ENCODE measurements at regions not wholly inside any gene's neighbourhood (a gene's known extent, or its start where the extent isn't known, plus 50 kb on each side); places are given as distances from the start of the nearest gene placed in this dataset.

GRCh38 chr7:17129218-17129617, 169.2 kb upstream of the AHR start:
- no peak for DNase-seq

- no peak for DNase-seq
Observed at GRCh38 chr7:17130281-17131059, 168.0 kb upstream of the AHR start.

DNA sequence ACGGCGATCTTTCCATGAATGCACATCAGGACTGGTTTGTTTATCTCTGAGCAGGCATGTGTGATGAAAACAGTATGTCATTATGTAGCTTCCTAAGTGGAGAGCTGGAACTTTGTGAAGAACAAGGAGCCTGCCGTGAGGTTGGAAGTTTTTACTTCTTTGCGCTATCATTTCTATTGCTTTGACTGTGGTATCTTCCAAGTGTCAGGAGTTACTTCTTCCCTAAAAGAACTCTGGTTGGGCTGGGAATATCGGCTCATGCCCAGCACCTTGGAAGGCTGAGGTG, 167.4 kb upstream of the AHR start:
- DNase-seq, result no peak

DNA sequence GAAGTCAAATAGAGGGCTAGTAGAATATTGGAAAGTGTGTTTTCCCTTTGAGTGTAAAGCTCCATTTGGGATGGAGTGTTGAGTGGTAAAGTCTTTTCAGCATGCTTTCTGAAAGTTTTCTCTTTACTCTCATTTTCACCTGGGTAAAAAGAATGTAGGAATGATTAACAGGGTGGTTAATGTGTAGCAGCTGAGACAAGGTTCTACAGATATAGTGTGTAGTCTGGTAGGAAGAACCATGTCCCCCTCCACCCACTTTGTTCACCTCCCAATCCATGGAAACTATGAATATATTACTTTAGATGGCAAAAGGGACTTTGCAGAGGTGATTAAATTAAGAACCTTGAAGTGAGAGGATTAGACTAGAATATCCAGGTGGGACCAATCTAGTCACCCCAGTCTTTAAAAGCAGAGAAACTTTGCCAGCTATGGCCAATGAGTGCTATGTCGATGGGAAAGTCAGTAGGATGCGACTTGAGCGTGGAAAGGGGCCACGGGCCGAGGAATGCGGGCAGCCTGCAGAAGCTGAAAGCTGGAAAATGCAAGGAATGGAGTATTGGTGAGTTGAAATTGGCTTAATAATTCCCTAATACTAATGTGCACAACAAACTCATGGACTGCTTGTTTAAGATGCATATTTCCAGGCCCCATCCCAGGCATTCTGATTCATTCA, 166.3 kb upstream of the AHR start:
- no peak for DNase-seq

DNA sequence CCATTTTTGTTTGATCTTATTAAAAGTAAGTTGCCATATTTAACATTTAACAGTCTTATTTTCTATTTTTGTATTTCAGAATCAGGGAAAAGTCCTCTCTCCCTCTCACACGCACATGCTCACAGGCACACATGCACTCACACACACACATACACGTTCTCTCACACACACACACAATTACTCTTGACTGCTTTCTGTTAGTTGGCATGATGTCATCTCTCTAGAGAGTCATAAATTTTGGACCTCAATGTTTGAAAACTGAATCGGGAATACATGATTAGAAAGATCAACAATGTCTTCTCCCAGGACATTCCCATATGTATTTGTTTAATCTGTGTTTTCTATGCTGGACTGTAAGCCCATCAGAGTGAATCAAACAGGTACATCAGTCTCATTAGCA, 165.7 kb upstream of the AHR start:
- DNase-seq, result no peak

DNA sequence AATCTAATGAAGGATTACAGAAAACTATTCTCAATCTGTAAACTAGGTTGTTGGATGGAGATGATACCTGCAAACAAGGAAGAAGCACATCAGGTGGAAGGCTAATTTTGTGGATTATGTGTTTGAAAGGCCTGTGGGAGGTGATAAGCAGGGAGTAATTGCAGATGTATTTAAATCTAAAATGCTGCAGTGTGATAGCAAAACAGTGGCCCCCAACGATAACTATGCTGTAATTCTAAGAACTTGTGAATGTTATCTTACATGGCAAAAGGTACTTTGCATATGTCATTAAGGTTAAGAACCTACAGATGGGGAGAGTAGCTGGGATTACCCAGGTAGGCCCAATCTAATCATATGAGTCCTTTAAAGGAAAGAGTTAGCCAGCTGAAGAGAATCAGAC, 164.5 kb upstream of the AHR start:
- no peak for DNase-seq

DNA sequence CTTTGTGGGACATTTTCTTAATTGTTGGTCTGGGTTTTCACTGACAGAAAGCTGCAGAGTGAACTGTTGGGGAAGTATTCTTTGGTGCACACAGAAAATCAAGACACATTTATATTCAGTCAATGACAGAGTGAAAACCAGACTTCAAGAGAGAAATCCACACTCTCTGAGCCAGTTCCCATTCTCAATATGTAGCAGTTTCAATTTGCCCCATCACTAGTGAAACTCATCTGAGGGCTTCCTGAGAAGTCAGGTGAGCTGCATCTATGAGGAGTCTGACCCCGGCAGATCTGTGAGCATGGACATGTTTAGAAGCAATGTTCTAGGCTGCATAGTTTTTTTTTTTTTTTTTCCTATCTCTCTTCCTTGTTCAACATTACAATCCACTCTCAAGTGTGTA, 163.7 kb upstream of the AHR start:
- DNase-seq, result no peak

DNA sequence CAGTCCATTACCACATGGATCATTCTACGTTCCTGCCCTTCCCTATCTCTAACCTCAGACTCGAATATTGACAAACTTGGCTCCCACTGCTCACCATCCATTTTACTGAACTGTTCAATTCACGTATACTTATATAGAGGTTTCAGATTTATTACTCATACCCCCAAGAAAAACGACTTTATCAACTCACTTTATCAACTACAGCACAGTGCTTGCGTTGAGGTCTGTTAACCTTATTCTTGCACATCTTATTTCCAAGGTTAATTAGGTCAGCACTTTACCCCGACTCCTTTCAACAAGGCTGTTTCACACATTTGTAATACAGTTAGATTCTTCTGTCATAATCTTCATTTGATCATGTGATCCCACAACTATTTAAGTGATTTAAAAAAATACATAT, 162.3 kb upstream of the AHR start:
- DNase-seq, result no peak

- no peak for DNase-seq
Observed at GRCh38 chr7:17139081-17139480, 159.4 kb upstream of the AHR start.

DNA sequence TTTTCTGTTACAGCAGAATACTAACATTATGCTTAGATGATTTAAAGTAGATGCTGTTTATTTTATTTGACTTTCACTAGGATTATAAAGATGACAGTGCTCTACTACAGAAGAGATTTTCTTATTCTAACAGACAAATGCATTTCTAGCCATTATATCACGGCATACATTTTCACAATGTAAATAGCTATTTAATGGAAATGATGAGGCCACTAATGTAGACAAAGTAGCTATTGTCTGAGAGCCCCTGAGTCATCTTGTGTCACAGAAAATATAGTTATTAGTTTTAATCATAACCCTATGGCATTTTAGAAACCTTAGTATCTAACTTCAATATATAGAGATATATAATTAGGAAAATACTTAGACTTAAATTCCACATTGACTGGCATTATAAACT, 158.0 kb upstream of the AHR start:
- DNase-seq, result no peak

DNA sequence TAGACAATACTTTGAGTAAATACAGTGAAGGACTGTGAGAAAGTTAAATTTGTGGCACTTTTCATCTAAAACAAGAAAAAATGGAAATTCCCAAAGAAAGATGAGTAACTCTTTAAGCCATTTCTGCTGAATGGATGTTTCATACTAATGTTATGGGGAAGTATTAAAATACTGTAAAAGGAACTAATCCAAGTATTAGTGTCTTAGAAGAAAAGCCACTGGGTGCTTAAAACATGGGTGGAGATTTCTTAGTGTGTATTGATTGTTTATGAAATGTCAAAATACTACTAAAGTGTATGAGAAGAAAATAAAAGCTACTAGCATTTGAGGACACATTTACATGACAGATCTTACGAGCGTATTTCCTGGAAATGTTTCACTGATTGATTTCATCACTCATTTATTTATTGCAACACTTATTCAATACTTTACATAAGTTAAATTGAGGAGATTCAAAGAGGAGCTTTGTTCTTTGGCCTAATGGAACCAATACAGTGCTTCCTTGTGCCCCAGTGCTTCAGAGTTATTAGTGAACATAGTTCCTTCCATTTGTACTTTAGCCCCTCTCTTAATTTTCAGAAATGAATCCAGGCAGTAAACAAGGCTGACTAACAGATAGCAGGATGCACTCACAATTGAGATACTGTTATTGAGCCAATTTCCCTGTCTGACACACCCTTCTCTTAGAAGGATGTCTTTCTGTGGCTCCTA, 155.5 kb upstream of the AHR start:
- DNase-seq, result no peak

- DNase-seq, result no peak
Observed at GRCh38 chr7:17144322-17144721, 154.1 kb upstream of the AHR start.

DNA sequence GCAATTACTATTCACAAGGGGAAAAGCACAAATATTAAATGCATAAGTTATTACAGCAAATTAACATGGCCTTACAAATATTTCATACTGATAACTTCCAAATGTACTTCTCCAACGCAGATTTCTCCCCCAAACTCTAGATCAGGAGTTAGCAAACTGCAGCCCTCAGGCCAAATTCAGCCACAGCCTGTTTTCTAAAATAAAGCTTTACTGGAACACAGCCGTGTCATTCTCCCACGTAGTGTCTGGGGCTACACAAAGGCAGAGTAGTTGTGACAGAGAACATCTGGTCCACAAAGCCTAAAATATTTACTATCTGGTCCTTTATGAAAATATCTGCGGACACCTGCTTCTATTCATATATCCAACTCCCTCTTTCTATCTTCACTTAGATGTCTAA, 151.8 kb upstream of the AHR start:
- DNase-seq, result no peak

- DNase-seq, result no peak
Observed at GRCh38 chr7:17147409-17147808, 151.0 kb upstream of the AHR start.

- DNase-seq, result no peak
Observed at GRCh38 chr7:17150018-17150417, 148.4 kb upstream of the AHR start.

- no peak for DNase-seq
Observed at GRCh38 chr7:17152721-17153120, 145.7 kb upstream of the AHR start.

DNA sequence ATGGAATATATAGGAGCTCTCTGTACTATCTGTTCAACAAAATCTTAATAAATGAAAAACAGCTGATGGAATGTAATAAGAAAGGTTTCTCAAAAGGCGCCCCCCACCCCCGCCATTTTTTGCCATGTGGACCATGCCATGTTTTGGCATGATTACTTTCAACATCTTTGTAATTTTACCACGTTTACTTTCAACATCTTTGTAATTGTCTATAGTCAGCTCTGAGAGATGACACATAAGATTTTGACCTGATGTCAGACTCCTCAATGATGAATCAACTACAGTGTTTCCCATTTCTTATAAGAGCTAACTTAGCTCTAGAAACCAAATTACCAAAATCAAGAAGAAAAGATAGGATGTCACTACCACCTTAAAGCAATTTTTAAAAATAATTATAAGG, 144.9 kb upstream of the AHR start:
- no peak for DNase-seq

DNA sequence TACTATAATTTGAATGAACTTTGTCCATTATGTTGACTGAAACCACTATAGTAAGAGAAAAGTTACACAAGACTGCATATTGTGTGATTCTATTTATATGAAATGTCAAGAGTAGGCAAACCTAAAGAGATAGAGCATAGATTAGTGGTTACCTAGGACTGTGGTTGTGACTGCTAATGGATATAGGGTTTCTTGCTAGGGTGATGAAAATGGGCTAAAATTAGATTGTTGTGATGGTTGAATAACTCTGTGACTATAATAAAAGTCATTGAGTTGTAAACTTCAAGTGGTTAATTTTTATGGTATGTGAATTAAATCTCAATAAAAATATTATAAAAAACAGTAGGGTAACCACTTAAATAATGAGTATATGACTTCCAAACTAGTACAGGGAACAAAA, 142.9 kb upstream of the AHR start:
- DNase-seq, result no peak

- DNase-seq, result no peak
Observed at GRCh38 chr7:17158261-17158660, 140.2 kb upstream of the AHR start.

DNA sequence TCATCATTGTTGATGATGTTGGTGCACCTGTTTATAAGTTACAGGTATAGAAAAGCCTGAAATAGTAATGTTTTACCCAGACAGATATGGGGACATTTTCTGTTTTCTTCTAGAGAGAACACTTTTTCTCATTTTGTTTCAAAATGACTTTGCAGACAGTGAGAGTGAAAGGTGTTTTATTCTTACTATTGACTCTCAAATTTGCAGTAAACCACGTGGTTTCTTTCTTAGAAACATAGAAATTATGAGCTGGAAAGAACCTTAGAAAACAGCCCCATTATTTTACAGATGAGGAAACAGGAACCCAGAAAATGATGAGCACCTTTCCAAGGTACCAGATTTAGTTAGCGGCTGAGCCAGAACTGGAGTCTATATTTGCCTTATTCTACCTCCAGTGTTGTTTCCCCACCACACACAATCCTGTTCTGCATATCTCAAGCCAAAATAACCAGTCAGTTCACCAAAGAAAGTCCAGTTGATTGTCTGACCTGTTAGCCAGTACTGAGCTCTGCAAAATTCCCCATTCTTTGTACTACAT, 138.9 kb upstream of the AHR start:
- no peak for DNase-seq

GRCh38 chr7:17166824-17167379, 131.6 kb upstream of the AHR start:
- DNase-seq, result no peak

GRCh38 chr7:17168416-17168815, 130.0 kb upstream of the AHR start:
- no peak for DNase-seq
